ENCODE measurements at regions not wholly inside any gene's neighbourhood (a gene's known extent, or its start where the extent isn't known, plus 50 kb on each side); places are given as distances from the start of the nearest gene placed in this dataset.

GRCh38 chr11:33624083-33624482 is 76.5 kb downstream of the C11orf91 start:
- no peaks in the 10 kb centered on the region for H3K36me3 ChIP-seq (ENCODE audit: control insufficient read depth, insufficient read depth, low read length)
- intact Hi-C loops (cut with micrococcal nuclease), result no loop called here
- peaks cover 3 to 7% of the 10 kb centered on the region in 2 donors for H3K27me3 Mint-ChIP-seq (ENCODE audit: low read depth in 2 of 2)
- no peaks in the 10 kb centered on the region for H3K9me3 Mint-ChIP-seq
- H3K4me1 Mint-ChIP-seq, result no peaks in the 10 kb centered on the region
- no peak overlapping the region for H3K4me3 ChIP-seq (ENCODE audit: low read length)
- H3K4me1 ChIP-seq (ENCODE audit: control insufficient read depth, insufficient read depth, low read length), result no peaks in the 10 kb centered on the region
- TF ChIP-seq CTCF (IDR thresholded peaks at IDR 0.05), result no peak
- H3K9me3 ChIP-seq (ENCODE audit: control insufficient read depth, insufficient read depth, low read length), result no peaks in the 10 kb centered on the region
- H3K4me3 Mint-ChIP-seq, result no peak overlapping the region
- ATAC-seq, result peak in 1 of 3 donors; percentile 10
- H3K27ac Mint-ChIP-seq, result no peak overlapping the region
- no peaks in the 10 kb centered on the region for H3K27me3 ChIP-seq (ENCODE audit: control insufficient read depth, insufficient read depth, low read length)
- DNase-seq, result no peak
- no peaks in the 10 kb centered on the region for H3K36me3 Mint-ChIP-seq
- no peak overlapping the region for H3K27ac ChIP-seq (ENCODE audit: low read length)

- H3K36me3 Mint-ChIP-seq, result no peaks in the 10 kb centered on the region
- H3K4me1 ChIP-seq (ENCODE audit: control insufficient read depth, insufficient read depth, low read length), result no peaks in the 10 kb centered on the region
- ATAC-seq, result no peak
- H3K27me3 Mint-ChIP-seq (ENCODE audit: low read depth in 2 of 2), result peaks cover 3 to 7% of the 10 kb centered on the region in 2 donors
- no peaks in the 10 kb centered on the region for H3K4me1 Mint-ChIP-seq
- no peaks in the 10 kb centered on the region for H3K27me3 ChIP-seq (ENCODE audit: control insufficient read depth, insufficient read depth, low read length)
- WGBS (ENCODE audit: insufficient coverage), result 74% methylated on average over 5 of the region's 6 CpGs
- no peaks in the 10 kb centered on the region for H3K9me3 Mint-ChIP-seq
- no peak overlapping the region for H3K27ac Mint-ChIP-seq
- DNase-seq, result no peak
- no peak for TF ChIP-seq CTCF (IDR thresholded peaks at IDR 0.05)
- intact Hi-C loops (cut with micrococcal nuclease), result no loop called here
- no peak overlapping the region for H3K4me3 ChIP-seq (ENCODE audit: low read length)
- H3K27ac ChIP-seq (ENCODE audit: low read length), result no peak overlapping the region
- H3K9me3 ChIP-seq (ENCODE audit: control insufficient read depth, insufficient read depth, low read length), result no peaks in the 10 kb centered on the region
- H3K4me3 Mint-ChIP-seq, result no peak overlapping the region
- H3K36me3 ChIP-seq (ENCODE audit: control insufficient read depth, insufficient read depth, low read length), result no peaks in the 10 kb centered on the region
Measured at GRCh38 chr11:33622806-33623205, 77.8 kb downstream of the C11orf91 start.

- Mint-ChIP-seq H3K36me3 (no peaks in the 10 kb centered on the region), H3K4me3 (no peak overlapping the region)
Measured at GRCh38 chr11:33622186-33622585, 78.4 kb downstream of the C11orf91 start.

More at GRCh38 chr11:33622186-33622585, 78.4 kb downstream of the C11orf91 start:
- Histone ChIP-seq H3K36me3 (ENCODE audit: control insufficient read depth, insufficient read depth, low read length) (no peaks in the 10 kb centered on the region), H3K27me3 (ENCODE audit: control insufficient read depth, insufficient read depth, low read length) (no peaks in the 10 kb centered on the region), H3K27ac (ENCODE audit: low read length) (no peak overlapping the region), H3K9me3 (ENCODE audit: control insufficient read depth, insufficient read depth, low read length) (no peaks in the 10 kb centered on the region), H3K4me3 (ENCODE audit: low read length) (no peak overlapping the region), H3K4me1 (ENCODE audit: control insufficient read depth, insufficient read depth, low read length) (no peaks in the 10 kb centered on the region)
- Mint-ChIP-seq H3K27me3 (ENCODE audit: low read depth in 2 of 2) (peaks cover 5 to 7% of the 10 kb centered on the region in 2 donors), H3K9me3 (no peaks in the 10 kb centered on the region), H3K4me1 (no peaks in the 10 kb centered on the region), H3K27ac (no peak overlapping the region)
- intact Hi-C loops (cut with micrococcal nuclease), result no loop called here
- TF ChIP-seq CTCF (IDR thresholded peaks at IDR 0.05), result no peak
- ATAC-seq (no peak), DNase-seq (no peak)
- WGBS (ENCODE audit: insufficient coverage), result 87% methylated on average over 7 of the region's 7 CpGs

Data from natural killer cell (primary cell).